NB4 (cell line): ENCODE measurements at regions not wholly inside any gene's neighbourhood (a gene's known extent, or its start where the extent isn't known, plus 50 kb on each side); places are given as distances from the start of the nearest gene placed in this dataset.

ENCODE experiments used
- DNase-seq: peaks from one replicate; pipeline ENCODE4 v3.0.0; 2010; ENCODE audit warnings: low read depth
- H3K4me3 ChIP-seq: one replicate; pipeline ENCODE4 v1.5.1; 2011; ENCODE audit warnings: mild to moderate bottlenecking, low read depth, low read length, moderate library complexity
- MYC ChIP-seq: IDR thresholded peaks from 2 replicates; pipeline ENCODE4 v1.6.1; 2011; ENCODE audit warnings: low read depth, low read length
- POLR2A ChIP-seq: IDR thresholded peaks from 2 replicates; pipeline ENCODE4 v1.6.1; 2011; ENCODE audit warnings: mild to moderate bottlenecking; ENCODE audit not compliant: insufficient read length; ENCODE audit errors: extremely low read depth
- TF ChIP-seq, protein P1 (sequence below): IDR thresholded peaks from one replicate; pipeline ENCODE4 v1.5.1; 2012; ENCODE audit warnings: low read depth, low read length
- TF ChIP-seq, protein P2 (sequence below): IDR thresholded peaks from 2 replicates; pipeline ENCODE4 v1.6.1; 2011; ENCODE audit warnings: low read depth, low read length

DNA sequence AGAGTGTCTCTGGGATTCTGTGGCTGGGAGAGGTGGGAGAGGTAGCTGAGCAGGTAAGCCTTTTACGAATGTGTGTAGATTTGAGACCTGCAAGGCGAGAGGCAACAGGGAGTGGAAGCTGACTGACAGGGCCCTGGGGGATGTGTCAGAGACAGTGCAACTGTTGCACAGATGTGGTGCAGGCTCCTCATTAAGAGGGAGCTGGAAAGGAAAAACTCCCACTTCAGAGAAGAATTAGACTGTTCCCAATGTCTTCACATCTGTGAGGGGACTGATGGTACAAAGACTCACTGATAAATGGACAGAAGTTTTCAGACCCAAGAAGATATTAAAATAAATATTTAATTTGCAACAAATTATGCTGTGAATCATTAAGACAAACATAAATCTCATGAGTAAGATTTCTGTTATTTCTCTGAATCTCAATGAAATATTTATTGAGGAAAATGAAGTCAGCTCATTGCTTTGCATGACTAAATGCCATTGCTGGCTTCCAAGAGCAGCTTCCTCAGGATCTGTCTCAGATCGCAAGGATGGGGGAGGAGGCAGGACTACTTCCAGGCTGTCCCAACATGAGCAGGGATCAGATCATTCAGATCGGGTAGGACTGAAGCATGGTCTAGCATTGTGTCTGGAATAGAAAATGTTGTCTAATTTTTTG is 127.3 kb upstream of the ROPN1 start:
- DNase-seq: no peak
- H3K4me3 ChIP-seq: no peak overlapping the region
- TF ChIP-seq, protein P1, sequence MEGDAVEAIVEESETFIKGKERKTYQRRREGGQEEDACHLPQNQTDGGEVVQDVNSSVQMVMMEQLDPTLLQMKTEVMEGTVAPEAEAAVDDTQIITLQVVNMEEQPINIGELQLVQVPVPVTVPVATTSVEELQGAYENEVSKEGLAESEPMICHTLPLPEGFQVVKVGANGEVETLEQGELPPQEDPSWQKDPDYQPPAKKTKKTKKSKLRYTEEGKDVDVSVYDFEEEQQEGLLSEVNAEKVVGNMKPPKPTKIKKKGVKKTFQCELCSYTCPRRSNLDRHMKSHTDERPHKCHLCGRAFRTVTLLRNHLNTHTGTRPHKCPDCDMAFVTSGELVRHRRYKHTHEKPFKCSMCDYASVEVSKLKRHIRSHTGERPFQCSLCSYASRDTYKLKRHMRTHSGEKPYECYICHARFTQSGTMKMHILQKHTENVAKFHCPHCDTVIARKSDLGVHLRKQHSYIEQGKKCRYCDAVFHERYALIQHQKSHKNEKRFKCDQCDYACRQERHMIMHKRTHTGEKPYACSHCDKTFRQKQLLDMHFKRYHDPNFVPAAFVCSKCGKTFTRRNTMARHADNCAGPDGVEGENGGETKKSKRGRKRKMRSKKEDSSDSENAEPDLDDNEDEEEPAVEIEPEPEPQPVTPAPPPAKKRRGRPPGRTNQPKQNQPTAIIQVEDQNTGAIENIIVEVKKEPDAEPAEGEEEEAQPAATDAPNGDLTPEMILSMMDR: no peak
- TF ChIP-seq MYC: no peak
- no peak for TF ChIP-seq POLR2A
- TF ChIP-seq, protein P2, sequence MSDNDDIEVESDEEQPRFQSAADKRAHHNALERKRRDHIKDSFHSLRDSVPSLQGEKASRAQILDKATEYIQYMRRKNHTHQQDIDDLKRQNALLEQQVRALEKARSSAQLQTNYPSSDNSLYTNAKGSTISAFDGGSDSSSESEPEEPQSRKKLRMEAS: no peak

DNA sequence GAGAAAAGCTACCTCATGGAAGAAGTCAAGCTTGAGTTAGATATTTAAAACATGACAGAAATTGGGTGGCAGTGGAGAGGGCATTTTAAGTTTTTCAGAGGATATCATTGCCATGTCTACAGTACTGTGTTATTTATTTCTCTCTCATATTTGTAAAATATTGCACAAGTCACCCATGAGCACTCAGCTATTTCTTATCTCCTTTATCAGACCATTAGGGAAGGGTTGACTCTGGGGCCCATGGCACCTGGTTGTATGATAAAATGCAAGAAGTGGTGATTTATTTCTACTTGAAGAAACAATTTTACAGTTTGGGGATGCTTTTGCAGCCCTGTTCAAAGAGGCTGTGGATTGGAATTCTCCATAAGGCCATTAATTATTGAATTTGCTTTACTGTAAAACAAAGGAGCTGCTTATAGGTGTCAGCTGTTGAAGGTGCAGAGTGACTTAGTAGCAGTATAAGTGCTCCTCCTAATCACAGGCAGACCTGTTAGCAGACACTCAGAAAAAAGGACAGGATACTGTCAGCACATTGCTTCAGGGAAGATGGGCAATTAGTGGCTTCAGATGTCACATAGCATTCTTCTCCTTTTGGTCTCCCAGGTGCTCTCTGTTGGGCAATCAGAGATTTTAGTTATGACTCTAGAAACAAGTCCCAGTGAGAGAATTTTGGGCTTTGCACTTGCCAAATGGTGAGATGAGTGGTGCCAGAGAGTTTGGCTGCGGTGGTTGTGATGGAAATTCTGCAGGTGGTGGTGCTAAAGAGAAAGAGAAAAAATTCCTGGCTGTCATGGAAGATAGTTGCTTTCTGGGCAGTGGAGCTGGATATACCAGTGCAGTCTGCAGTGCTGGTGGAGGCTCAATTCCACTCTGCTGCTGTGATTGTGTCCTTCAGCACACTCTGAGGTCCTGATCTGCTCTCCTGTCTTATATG is 129.7 kb upstream of the ROPN1 start:
- H3K4me3 ChIP-seq: no peak overlapping the region
- no peak for DNase-seq
- TF ChIP-seq, protein P1: no peak
- TF ChIP-seq, protein P2: no peak
- no peak for TF ChIP-seq POLR2A
- TF ChIP-seq MYC: no peak

DNA sequence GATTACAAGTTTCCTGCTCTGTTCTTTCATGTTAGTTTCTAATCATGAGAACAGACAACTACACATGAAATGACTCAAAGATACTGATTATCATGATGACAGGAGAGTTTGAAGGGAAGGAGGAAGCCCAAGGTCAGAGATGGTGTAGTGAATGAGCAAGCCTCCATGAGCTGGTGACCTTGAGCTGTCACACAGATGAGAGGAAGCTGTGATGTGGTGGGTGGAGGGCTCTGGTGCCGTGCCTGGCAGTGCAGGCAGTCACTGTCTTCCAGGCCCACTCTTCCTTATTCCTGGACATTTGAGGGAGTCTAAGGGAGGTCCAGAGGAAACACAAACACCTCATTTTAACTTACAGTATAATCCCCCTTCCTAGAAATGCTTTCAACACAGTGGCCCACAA is 133.4 kb upstream of the ROPN1 start:
- no peak for DNase-seq
- H3K4me3 ChIP-seq: no peak overlapping the region
- TF ChIP-seq MYC (no peak), POLR2A (no peak)
- TF ChIP-seq, protein P1: no peak
- TF ChIP-seq, protein P2: no peak

DNA sequence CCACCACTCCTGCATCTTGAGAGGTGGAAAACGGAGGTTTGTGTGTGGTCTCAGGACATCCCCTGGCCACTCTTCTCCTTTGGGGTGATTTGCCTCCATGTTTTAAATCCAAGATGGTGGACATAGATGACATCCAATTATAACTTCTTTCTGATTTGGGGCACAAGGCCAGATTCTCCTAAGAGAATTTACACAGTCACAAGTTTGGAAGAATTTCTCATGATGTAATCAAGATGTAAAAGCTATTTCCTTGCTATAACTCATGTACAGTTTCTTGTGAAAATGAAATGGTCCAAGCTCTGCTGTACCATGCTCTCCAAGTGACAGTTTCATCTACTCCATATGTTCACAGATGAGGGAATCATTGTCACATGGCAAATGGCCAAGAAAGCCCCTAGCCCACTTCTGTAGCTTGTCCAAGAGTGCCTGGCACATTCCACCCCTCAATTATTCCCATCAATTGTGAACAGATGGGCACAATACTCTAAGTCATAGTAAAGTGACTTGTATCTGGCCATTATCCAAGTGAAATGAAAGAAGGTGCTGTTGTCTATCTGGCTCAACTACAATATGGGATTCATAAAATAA is 134.6 kb upstream of the ROPN1 start:
- no peak for DNase-seq
- TF ChIP-seq, protein P1: no peak
- TF ChIP-seq MYC (no peak), POLR2A (no peak)
- no peak overlapping the region for H3K4me3 ChIP-seq

DNA sequence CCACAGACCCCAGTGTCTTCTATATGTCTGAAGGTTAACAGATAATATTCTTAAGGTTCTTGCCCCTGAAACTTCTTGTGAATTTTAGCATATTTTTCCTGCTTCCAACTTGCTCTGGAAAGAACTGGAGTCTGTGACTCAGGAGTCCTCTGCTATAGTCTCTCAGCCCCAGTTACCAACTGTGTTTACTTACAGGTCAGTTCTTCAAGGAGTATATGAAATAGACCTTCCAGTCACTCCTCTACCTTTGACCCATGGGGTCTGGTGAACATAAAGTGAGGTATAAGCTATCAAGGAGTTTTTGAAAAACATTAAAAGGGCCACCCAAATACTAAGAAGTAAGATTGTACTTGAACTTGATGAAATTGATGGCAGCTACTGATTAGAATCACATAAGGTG is 139.2 kb upstream of the ROPN1 start:
- H3K4me3 ChIP-seq: no peak overlapping the region
- no peak for DNase-seq
- no peak for TF ChIP-seq POLR2A
- TF ChIP-seq, protein P1: no peak
- TF ChIP-seq MYC: no peak
- TF ChIP-seq, protein P2: no peak
